Stimulated activated CD8-positive, alpha-beta memory T cell treated with anti-CD3 and anti-CD28 coated beads, Interleukin-12 subunit alpha, Interleukin-12 subunit beta, amount 100 ng/mL, for 4 hours (primary cell): ENCODE measurements at regions not wholly inside any gene's neighbourhood (a gene's known extent, or its start where the extent isn't known, plus 50 kb on each side); places are given as distances from the start of the nearest gene placed in this dataset.
"Not testable (repeated sequence)": the region's sequence is repeated elsewhere in the genome, so short reads cannot be mapped to it uniquely, and the experiment has no call there.

ENCODE experiments used
- DNase-seq: peaks from one replicate; pipeline ENCODE4 v3.0.0-alpha.2; 2020; ENCODE audit warnings: low read depth

DNA sequence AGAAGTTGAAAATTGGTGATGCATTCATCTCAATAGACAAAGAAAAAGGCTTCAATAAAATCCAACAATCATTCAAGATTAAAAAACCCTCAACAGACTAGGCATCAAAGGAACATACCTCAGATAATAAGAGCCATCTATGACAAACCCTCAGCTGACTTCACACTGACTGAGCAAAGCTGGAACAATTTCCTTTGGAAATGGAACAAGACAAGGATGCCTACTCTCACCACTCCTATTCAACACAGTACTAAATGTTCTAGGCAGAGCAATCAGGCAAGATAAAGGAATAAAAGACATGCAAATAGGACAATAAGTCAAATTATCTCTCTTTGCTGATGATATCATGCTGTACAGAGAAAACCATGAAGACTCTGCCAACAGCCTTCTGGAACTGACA, 1188.1 kb downstream of the DTWD2 start:
- no peak for DNase-seq

DNA sequence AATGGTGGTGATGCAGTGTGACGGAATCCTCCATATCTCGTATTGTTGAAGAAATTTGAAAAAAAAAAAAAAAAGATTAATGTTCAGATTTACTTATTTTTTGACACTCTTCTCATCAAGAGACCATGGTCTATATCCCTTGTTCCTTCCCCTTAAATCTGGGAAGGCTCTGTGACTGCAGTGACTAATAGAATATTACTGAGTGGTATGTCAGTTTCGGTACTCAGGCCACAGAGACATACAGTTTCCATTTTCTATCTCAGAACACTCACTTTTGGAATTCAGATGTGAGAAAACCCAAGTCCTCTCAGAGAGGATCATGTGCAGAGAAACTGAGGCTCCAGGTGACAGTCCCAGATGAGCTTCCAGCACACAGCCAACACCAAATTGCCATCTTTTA, 1193.5 kb downstream of the DTWD2 start:
- no peak for DNase-seq

DNA sequence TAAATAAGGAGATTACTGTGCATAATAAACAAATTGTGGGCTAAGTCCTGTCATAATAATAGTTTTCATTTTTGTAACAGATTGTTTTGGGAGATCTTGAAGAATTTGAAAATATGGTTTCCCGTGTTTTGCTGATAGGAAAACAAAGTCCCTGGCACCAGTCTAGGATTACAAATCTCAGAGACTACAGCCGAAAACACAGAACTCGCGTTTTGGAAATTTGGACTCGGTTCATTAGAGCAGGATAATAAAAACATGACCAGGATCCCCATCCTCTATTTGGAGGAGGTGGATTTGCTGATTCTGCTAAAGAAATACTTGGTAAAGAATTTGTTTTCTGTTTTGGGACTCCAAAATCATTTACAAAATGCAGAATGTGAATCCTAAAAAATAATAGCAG, 1194.4 kb downstream of the DTWD2 start:
- no peak for DNase-seq

DNA sequence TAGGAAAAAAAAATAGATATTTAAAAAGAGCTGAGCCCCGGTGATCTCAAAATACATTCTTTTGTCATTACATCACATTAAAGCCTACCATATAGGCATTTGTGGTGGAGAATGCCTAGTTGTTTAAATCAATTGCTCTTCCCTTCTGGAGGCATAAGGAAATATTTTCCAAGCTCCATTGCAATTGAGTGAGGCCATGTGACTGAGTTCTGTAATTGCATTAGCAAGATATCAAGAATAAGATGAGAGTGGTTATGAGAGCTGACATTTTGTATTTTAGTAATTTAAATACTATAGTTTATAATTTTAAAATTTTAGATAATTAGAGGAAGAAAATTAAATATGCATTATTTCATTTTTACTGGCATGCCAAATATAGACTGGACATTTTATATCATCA, 1195.9 kb downstream of the DTWD2 start:
- DNase-seq: no peak

DNA sequence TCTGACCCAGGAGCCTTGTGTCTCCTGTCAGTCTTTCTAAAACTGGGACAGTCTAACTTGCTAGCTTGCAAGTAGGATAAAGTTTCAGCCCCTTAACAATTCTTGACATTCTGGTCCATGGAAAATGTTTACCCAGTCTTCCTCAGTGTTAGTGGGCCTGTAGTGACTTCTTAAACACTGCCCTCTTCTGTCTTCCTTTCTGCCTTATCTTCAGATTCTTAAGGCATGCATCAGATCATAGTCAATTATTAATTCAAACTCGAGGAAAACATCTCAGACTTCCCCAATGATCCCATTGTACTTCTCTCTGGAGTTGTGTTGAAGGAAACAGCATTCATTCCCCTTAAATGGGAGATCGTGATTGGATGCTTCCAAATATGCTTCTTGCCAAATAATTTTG, 1199.8 kb downstream of the DTWD2 start:
- DNase-seq: no peak

DNA sequence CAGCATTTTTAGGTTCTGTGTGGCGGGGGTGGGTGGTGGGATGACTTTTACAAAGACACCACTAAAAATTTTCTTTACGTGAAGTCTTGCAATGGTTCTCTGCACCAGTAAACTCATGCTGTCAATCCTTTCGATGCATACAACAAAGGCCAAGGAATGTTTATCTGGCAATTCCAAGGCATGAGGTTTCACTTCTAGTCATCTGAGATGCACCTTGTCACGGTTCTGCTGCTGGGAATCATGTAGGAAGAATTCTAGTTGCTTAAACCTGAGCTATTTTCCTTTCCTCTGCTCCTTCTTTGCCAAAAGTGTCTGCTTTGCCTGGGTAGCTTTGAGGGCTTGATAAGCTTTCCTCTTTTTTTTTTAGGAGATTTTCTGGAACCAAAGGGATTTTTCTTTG, 1204.5 kb upstream of the SEMA6A start:
- no peak for DNase-seq

DNA sequence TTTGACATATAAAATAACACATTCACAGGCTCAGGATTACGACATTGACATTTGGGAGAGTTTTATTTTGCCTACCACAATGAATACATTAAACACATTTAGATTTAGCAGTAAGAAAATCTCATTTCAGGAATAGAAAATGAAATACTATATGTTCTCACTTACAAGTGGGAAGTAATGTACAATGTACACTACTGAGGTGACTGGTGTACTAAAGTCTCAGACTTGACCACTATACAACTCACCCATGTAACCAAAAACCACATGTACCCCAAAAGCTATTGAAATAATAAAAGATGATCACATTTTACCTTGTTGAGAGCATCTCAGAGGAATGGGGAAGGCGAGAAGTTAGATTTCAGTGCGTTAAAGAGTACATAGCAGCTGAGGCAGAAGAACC, 1202.4 kb upstream of the SEMA6A start:
- no peak for DNase-seq

DNA sequence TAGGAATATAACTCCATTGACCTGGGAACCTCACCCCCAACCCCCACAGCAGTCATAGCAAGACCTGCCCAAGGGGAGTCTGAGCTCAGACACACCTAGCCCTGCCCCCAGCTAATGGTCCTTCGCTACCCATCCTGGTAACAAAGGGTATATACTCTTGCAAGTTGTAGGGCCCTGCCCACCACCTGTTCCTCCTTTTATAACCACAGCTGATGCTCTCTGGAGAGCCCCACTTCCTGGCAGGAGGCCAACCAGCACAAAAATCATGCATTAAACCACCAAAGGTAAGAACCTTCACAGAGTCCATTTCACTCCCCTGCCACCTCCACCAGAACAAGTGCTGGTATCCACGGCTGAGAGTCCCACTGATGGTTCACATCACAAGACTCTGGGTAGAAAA, 1195.3 kb upstream of the SEMA6A start:
- DNase-seq: no peak

DNA sequence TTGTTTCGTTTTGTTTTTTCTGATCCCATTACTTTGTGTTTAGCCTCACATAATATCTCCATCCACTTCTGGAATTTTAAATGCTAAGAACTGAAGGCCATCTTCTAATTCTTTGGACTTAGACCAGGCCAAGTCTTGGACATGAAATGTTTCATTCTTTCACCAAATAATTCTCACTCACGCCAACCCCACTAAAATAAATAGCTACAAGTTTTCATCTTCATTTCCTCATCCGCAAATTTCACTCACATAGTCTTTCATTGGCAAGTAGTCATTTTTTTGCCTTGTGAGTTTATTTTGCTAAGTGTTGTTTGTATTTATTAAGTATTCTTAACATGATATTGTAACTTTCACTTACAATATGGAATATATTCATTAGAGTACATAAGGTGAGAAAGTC, 1188.6 kb upstream of the SEMA6A start:
- DNase-seq: no peak

DNA sequence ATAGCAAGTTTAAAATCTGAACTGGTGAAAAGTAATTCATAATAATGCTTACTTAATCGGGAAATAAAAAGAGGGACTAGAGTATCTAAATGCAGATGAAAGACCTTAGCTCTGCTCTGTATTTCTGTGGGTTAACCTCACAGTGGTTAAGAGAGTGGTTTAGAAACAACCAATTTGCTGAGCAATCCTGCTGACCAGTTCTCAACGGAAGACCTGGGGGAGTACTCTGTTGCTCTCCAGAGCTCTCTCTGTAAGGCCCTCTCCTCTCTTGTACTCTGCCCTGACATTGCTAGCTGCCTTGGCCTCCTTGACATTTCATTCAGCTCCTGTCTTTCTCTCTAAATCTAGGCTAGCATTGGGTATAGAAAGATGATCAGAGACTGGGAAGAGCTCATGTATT, 1186.6 kb upstream of the SEMA6A start:
- DNase-seq: no peak

DNA sequence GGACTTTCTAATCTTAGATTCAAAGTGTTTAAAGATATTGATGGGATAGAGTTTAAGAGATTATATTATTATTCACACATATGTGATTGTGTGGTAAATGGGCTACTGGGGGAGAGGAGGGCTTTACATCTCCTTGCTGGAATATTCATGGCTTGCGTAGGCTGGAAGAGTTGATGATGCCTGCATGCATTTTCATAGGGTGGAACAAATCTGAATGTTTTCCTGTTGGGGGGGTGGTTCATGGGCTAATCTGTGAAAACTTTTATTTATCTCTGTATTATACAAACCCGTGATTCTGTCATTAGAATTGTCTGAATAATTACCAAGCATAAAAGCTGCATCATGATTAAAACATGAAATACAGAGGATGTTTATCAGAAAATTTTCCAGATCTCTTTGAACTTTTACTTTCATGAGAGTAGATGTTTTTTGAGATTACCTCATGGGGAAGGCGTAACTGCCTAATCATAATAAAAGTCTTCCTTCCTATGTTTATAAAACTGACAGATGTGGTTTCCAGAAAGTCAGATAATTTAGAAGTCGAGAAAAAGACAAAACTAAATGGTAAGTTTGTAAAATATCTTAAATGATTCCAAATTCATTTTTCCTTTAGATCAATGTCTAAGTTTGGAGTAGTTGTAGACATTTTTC, 1185.4 kb upstream of the SEMA6A start:
- no peak for DNase-seq

DNA sequence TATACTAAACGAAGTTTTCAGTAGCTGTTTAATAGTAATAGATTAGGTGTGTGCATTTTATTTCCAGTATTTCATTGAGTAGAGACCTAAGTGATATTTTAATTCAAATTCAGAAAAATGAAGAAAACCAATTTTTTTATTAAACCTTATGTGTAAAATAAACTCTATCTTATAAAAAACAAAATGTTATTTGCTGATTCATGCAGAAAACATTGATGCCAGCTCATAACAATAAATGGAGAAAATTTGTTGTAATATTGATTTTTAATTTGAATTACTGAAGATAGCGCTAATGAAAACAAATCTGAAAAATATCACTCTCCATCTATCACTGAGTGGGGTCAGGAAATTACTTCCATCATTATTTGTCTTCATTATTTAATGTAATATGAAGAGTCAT, 1177.8 kb upstream of the SEMA6A start:
- DNase-seq: no peak

DNA sequence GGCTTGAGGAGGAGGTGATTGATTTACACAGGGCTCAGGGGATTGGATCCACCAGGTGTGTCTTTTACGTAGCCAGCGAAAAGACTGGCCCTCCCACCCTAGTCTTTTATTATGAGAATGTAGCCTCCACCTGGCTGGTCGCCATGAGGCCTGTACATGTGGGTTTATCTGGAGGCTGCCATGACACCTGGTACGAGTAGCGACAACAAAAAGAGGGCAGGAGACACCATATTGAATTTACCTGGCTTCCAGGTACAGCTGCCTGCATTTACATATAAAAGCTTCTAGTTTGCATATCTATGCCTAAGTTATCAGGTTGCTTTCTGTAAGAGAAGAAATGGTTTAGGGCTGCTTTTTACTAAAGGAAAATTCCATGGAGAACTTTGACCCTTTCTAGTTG, 1173.7 kb upstream of the SEMA6A start:
- DNase-seq: no peak

DNA sequence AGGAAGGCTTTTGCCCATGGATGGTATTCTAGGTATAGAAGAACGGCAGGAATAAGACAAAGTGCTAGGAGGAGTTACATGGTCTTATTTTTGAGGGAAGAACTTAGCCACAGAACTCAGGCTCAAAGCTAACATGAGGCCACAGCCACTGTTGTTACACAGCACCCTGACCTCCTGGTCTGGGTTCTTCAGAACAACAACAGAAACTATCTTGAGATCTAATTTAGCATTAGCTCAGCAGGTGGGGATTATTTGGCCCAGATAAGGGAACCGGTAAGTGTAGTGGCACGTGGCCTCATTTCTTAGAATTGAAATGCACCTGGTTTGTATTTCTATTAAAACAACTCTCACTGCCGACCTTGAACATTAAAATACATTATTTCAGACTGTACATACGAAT, 1168.7 kb upstream of the SEMA6A start:
- DNase-seq: no peak

DNA sequence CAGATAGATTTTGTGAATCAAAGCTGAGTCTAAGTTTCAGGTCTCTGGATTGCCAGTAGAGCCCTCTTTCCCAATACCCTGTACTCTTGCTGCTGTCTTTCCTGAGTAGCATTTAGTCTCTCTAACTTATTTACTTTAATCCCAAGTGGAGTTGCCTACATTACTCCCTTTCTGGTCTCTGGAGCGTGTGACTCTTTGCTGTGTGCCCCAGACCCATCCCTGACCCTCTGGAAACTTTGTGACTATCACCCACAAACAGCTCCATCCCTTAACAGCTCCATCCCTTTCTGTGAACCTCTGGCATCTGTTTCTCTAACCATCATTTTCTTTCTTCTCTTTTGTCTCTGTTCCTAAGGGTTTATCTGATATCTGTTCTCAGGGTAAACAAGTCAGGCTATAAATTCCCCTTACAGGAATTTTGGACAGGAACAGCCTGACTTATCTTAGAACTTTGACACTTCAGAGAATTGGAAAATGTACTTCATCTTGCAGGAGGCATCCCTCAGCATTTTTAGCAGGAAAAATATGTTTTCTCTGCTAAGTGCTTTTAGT, 1167.1 kb upstream of the SEMA6A start:
- DNase-seq: no peak

DNA sequence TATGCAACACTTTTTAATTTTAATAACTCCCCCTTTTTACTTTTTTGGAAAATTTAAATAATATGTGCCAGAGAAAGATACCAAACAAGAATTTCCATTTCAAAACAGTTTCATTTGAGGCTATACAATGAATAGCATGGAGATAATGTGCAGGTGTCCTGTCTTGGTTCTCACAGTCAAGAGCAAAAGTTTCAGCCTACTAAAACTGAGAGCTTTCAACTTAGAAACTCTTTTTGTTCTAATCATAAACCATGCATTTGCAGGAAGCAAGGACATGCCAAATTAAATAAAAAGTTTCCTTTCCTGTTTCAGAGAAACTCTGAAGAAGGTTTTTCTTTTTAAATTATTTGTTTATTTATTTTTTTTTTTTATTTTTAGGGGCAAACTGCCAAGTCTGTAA, 1165.6 kb upstream of the SEMA6A start:
- DNase-seq: no peak

DNA sequence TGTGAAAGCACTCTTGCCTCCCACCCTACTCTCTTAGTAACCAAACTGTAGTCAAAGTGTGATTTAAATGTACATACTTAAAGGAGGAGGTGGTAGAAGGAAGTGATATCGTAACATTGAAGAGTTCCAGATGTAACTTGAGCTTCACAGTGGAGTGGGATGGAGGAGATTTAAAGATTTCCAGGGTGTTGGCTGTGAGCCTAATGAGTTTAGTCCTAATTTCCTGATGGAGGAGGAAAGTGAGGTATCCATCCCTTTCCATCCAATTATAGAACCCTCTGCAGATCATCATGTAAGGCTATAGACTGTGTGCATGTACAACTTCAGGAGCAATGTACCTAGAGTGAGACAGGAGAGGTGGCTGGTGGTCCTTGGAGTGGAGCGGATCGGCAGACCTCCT, 1163.9 kb upstream of the SEMA6A start:
- DNase-seq: no peak

DNA sequence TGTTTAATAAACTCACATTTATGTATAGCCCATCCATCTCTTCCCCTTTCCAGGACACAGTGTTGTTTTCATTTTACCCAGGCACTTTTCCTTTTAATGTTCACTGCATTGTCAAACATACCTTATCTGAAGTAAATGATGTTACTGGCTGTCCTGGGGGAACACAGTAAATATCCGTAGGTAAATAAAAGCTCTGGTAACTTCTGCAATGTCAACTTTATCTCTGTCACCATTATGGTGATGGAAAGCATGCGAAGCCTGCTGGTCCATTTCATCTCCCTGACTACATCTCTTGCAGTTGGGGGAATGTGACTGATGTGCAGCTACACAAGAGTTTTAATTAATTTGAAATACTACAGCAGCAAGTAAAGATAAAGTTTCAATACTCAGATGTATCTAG, 1162.1 kb upstream of the SEMA6A start:
- no peak for DNase-seq

DNA sequence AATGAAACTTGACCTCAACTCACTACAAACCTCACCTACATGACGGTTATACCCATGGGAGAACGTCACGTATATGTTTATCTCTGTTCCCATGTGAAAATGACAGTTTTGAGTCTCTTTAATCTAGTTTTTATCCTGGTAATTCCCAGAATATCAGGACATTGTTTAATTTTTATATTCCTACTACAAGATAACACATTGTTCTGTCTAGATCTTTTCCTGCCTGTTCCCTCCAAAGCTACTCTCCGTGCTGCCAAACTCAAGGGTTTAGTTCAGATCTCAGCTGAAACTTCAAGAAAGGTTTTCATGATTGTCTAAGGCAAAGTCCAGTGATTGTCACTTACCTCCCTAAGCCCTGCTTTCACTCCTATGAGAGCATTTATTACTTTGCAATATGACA, 1159.4 kb upstream of the SEMA6A start:
- no peak for DNase-seq

DNA sequence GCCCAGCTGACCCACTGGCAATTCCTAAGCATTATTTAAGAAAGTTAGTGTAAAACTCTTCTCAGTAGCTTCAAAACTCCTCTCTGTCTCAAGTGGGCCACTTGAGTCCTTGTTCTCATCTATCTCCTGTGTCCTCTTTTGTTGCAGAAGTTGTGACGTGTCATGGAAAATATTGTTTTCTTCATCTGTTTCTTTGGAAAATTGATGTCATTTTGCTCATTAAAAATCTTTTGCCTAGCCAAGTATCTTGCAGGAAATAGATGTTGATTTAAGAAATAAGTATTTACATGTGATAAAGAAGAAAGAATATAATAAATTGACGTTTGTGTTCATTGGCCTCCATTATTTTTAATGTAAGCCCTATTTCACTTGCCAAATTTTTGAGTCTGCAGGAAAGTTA, 1158.4 kb upstream of the SEMA6A start:
- DNase-seq: no peak

DNA sequence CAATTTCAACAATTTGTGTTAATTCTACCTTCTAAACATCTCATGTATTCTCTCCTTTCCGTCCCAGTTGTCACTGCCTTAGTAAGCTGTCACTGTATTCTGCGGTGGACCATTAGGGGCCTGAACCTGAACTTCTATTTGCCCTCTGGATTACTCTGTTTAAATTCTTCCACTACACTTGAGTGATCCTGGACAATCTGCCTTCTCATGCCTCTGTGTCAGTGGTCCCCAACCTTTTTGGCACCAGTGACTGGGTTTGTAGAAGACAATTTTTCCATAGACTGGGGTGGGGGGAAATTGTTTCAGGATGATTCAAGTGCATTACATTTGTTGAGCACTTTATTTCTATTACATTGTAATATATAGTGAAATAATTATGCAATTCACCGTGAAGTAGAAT, 1157.6 kb upstream of the SEMA6A start:
- DNase-seq: no peak

DNA sequence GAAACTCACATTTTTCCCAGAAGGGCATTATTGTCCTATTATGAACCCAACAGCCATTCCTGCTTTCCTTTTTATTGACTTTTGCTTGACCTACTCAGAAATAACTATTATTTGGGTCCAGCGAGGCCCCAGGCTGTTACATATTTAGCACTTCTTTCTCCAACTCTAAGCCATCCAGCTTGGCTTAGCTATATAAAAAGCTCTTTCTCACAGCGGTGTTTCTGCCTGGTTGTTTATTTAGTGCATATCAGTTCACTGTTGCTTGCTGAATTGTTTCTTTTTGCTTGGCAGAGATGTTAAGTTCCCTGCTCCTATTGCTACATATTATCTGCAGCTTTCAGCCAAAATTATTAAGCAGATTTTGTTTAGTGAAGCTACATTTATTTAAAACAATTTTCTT, 1156.8 kb upstream of the SEMA6A start:
- DNase-seq: no peak

DNA sequence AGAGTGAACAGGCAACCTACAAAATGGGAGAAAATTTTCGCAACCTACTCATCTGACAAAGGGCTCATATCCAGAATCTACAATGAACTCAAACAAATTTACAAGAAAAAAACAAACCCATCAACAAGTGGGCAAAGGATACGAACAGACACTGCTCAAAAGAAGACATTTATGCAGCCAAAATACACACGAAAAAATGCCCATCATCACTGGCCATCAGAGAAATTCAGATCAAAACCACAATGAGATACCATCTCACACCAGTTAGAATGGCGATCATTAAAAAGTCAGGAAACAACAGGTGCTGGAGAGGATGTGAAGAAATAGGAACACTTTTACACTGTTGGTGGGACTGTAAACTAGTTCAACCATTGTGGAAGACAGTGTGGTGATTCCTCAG, 1146.2 kb upstream of the SEMA6A start:
- not testable (repeated sequence) for DNase-seq

DNA sequence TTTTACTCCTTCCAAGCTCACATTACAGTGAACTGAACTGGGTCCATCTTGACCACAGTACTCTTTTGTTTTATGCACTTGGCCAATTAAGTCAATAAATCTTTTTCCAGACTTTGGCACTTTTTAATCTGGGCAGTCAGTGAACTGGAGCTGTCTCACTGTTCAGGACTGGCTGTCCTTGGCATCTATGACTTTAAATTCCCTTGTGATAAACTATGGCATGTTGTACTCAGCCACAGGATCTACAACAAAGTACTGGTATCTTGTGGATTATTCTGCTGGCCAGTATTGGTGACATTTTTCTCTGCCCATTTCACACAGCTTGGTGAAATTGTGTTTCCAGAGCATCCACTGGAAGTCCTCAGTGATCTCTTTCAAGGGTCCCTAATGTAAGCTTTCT, 1144.8 kb upstream of the SEMA6A start:
- no peak for DNase-seq
